IPS DF 6.9 (cell line): ENCODE measurements at regions not wholly inside any gene's neighbourhood (a gene's known extent, or its start where the extent isn't known, plus 50 kb on each side); places are given as distances from the start of the nearest gene placed in this dataset.

Source experiments
- DNase-seq: peaks from one replicate; pipeline ENCODE4 v3.0.0-alpha.2; 2013; ENCODE audit warnings: low read depth, low spot score
- H3K27ac ChIP-seq: one replicate; pipeline ENCODE4 v1.5.1; 2013; ENCODE audit warnings: low read length, control low read depth
- H3K27me3 ChIP-seq: 2 replicates; pipeline ENCODE4 v1.6.1; 2013; ENCODE audit warnings: mild to moderate bottlenecking, low read length; ENCODE audit not compliant: control insufficient read depth, insufficient read depth
- H3K36me3 ChIP-seq: 2 replicates; pipeline ENCODE4 v1.6.1; 2013; ENCODE audit warnings: low read length; ENCODE audit not compliant: control insufficient read depth, insufficient read depth
- H3K4me1 ChIP-seq: 2 replicates; pipeline ENCODE4 v1.6.1; 2013; ENCODE audit warnings: low read length; ENCODE audit not compliant: control insufficient read depth, insufficient read depth
- H3K4me3 ChIP-seq: 2 replicates; pipeline ENCODE4 v1.5.1; 2013; ENCODE audit warnings: mild to moderate bottlenecking, low read length
- H3K9me3 ChIP-seq: 2 replicates; pipeline ENCODE4 v1.6.1; 2013; ENCODE audit warnings: low read length, inconsistent platforms; ENCODE audit not compliant: control insufficient read depth, insufficient read depth
- WGBS: extraction: QIAGEN DNeasy Blood & Tissue Kit; methylation state at CpG from one replicate; pipeline ENCODE4 v1.1.7; 2013; ENCODE audit warnings: mixed read lengths, missing lambda C conversion rate; ENCODE audit not compliant: insufficient read length, insufficient coverage; 5-methylcytosine and 5-hydroxymethylcytosine counted together

GRCh38 chr12:107487011-107487680 is 198.5 kb upstream of the PWP1 start:
- Histone ChIP-seq H3K4me1 (no peaks in the 10 kb centered on the region), H3K27me3 (no peaks in the 10 kb centered on the region)
- no peak for DNase-seq

DNA sequence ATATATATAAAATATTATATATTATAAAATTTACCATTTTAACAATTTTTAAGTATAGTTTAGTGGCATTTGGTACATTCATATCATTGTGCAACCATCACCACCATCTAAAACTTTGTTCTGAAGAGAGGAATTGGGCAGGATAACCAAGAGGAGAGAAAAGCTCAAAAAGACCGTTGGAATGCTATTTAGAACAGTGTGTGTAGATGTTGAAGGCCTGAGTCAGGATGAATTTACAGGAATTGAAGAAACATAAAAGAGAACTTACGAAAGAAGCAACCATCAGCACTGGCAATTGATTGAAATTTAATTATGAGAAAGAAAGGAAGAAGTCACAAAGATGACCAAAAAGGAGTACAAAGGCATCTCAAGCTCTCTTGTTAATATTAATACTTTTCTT is 196.9 kb upstream of the PWP1 start:
- WGBS: no CpG with 5 or more reads among the region's 2 CpGs
- Histone ChIP-seq H3K27me3 (no peaks in the 10 kb centered on the region), H3K9me3 (no peaks in the 10 kb centered on the region), H3K27ac (no peak overlapping the region), H3K4me3 (no peak overlapping the region), H3K36me3 (no peaks in the 10 kb centered on the region), H3K4me1 (no peaks in the 10 kb centered on the region)
- DNase-seq: no peak

More at GRCh38 chr12:107487011-107487680, 198.5 kb upstream of the PWP1 start:
- Histone ChIP-seq H3K36me3 (no peaks in the 10 kb centered on the region), H3K4me3 (no peak overlapping the region), H3K27ac (no peak overlapping the region), H3K9me3 (no peaks in the 10 kb centered on the region)
- whole genome bisulfite sequencing: no CpG with 5 or more reads among the region's 2 CpGs

- Histone ChIP-seq H3K36me3 (no peaks in the 10 kb centered on the region), H3K27me3 (no peaks in the 10 kb centered on the region), H3K27ac (no peak overlapping the region), H3K4me3 (no peak overlapping the region), H3K9me3 (no peaks in the 10 kb centered on the region), H3K4me1 (no peaks in the 10 kb centered on the region)
- no peak for DNase-seq
- WGBS: no CpG with 5 or more reads among the region's 3 CpGs
These were observed 195.6 kb upstream of the PWP1 start for GRCh38 chr12:107490010-107490409.

DNA sequence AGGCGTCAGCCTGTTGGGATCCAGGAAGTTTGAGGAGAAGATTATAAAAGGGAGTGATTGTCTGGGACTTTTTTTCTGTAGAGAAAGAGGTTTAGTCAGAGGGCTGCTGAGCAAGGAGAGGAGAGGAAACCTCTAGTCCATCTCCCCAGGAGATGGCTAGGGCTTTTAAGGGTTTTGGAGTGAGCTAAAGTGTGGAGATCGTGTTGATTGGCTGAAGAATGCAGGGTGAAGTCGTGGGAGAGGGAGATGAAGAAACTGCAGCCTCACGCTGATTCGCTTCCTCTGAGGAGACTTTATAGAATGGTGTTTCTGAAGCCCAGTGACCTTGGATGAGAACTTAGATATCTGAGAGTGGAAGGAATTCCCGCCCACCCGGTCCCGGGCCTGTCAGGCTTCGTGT is 193.7 kb upstream of the PWP1 start:
- Histone ChIP-seq H3K9me3 (no peaks in the 10 kb centered on the region), H3K36me3 (no peaks in the 10 kb centered on the region), H3K27me3 (no peaks in the 10 kb centered on the region), H3K4me1 (no peaks in the 10 kb centered on the region), H3K4me3 (no peak overlapping the region), H3K27ac (no peak overlapping the region)
- no CpG with 5 or more reads among the region's 9 CpGs for WGBS
- DNase-seq: no peak

GRCh38 chr12:107492393-107493134 is 193.0 kb upstream of the PWP1 start:
- Histone ChIP-seq H3K27me3 (no peaks in the 10 kb centered on the region), H3K27ac (no peak overlapping the region), H3K4me1 (no peaks in the 10 kb centered on the region), H3K4me3 (no peak overlapping the region), H3K9me3 (no peaks in the 10 kb centered on the region), H3K36me3 (no peaks in the 10 kb centered on the region)
- no peak for DNase-seq
- no CpG with 5 or more reads among the region's 6 CpGs for WGBS

DNA sequence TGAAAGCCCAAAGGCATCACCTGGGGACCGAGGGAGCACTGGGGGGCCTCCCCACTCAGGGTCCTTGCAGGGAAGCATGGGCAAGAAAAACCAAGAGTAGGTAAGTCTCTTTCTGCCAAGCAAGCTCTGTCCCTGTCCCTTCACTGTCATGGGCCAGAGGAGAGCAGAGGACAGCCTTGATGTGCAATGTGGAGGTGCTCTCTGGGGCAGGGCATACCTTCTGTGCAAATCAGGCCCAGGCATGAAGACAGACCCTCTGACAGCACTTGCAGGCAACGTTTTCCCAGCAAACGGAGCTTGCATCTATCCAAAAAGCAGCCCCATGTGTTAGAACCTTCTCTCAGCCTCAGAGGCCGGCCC is 192.5 kb upstream of the PWP1 start:
- Histone ChIP-seq H3K27me3 (no peaks in the 10 kb centered on the region), H3K4me1 (no peaks in the 10 kb centered on the region), H3K4me3 (no peak overlapping the region), H3K27ac (no peak overlapping the region), H3K9me3 (no peaks in the 10 kb centered on the region), H3K36me3 (no peaks in the 10 kb centered on the region)
- no peak for DNase-seq
- no CpG with 5 or more reads among the region's 4 CpGs for WGBS

- Histone ChIP-seq H3K4me1 (no peaks in the 10 kb centered on the region), H3K4me3 (no peak overlapping the region), H3K36me3 (no peaks in the 10 kb centered on the region), H3K9me3 (no peaks in the 10 kb centered on the region), H3K27ac (no peak overlapping the region), H3K27me3 (no peaks in the 10 kb centered on the region)
- WGBS: no CpG with 5 or more reads among the region's 2 CpGs
- no peak for DNase-seq
These were observed 191.9 kb upstream of the PWP1 start for GRCh38 chr12:107493666-107494065.

GRCh38 chr12:107494331-107494730 is 191.3 kb upstream of the PWP1 start:
- no peaks in the 10 kb centered on the region for H3K9me3 ChIP-seq
- no peaks in the 10 kb centered on the region for H3K4me1 ChIP-seq
- H3K27ac ChIP-seq: no peak overlapping the region
- H3K27me3 ChIP-seq: no peaks in the 10 kb centered on the region
- no CpG with 5 or more reads among the region's 5 CpGs for WGBS
- H3K4me3 ChIP-seq: no peak overlapping the region
- H3K36me3 ChIP-seq: no peaks in the 10 kb centered on the region
- DNase-seq: no peak

DNA sequence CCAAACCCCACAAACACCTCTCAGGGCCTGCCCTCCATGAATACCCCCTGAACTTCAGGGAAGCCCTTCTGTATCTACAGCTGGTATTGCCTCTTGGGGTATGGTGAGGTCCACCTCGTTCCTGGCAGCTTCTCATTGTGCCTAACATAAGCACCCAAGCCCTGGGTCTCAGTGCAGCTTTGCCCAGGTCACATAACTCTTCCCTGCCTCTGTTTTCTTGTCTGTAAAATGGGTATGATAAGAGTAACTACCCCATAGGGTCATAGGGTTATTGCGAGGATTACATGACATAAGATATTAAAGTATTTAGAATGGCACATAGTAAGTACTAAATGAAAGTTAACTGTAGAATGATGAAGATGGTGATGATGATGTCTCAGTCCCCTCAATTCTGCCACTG is 190.0 kb upstream of the PWP1 start:
- no CpG with 5 or more reads among the region's 2 CpGs for WGBS
- Histone ChIP-seq H3K27me3 (no peaks in the 10 kb centered on the region), H3K36me3 (no peaks in the 10 kb centered on the region), H3K4me3 (no peak overlapping the region), H3K4me1 (no peaks in the 10 kb centered on the region), H3K27ac (no peak overlapping the region), H3K9me3 (no peaks in the 10 kb centered on the region)
- DNase-seq: no peak

DNA sequence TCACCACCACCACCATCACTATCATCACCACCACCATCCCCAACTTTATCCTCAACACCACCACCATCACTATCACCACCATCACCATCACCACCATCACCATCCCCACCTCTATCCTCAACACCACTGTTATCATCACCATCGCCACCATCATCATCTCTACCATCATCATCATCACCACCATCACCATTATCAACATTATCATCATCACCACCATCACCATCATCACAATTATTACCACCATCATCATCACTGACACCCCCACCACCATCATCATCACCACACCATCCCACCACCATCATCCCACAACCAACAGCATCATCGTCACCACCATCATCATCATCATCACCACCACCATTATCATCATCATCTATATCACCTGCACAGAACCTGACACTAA is 188.4 kb upstream of the PWP1 start:
- no peaks in the 10 kb centered on the region for H3K4me1 ChIP-seq
- no peaks in the 10 kb centered on the region for H3K36me3 ChIP-seq
- no peak for DNase-seq
- H3K9me3 ChIP-seq: no peaks in the 10 kb centered on the region
- no peak overlapping the region for H3K4me3 ChIP-seq
- WGBS: 100% methylated on average over 2 of the region's 2 CpGs
- H3K27ac ChIP-seq: no peak overlapping the region
- no peaks in the 10 kb centered on the region for H3K27me3 ChIP-seq

- H3K9me3 ChIP-seq: no peaks in the 10 kb centered on the region
- DNase-seq: no peak
- H3K27ac ChIP-seq: no peak overlapping the region
- no peaks in the 10 kb centered on the region for H3K27me3 ChIP-seq
- H3K36me3 ChIP-seq: no peaks in the 10 kb centered on the region
- no peaks in the 10 kb centered on the region for H3K4me1 ChIP-seq
- no CpG with 5 or more reads among the region's 6 CpGs for WGBS
- H3K4me3 ChIP-seq: no peak overlapping the region
These were observed 185.3 kb upstream of the PWP1 start for GRCh38 chr12:107500307-107500706.
